Endothelial cell of umbilical vein (primary cell): ENCODE measurements at regions not wholly inside any gene's neighbourhood (a gene's known extent, or its start where the extent isn't known, plus 50 kb on each side); places are given as distances from the start of the nearest gene placed in this dataset.

Experiments
- BruUV-seq: library from RNA; stranded (reverse); fragments of 400-500 nt; replicated peaks from 2 replicates; lab custom pipeline; 2021; lab: Mats Ljungman, UMichigan
- CTCF ChIA-PET: fragments of 300-600, 350-600 bp; sonication (Branson Sonifier 250); formaldehyde crosslinking; loops from one replicate; lab custom pipeline; 2021; ENCODE audit warnings: antibody characterized with exemption, inconsistent platforms; lab: Charles Lee
- POLR2A ChIA-PET: fragments of 300-600, 350-600 bp; sonication (Branson Sonifier 250); formaldehyde crosslinking; loops from one replicate; lab custom pipeline; 2021; ENCODE audit warnings: antibody characterized with exemption, inconsistent platforms; lab: Charles Lee
- DNase-seq: peaks from one replicate; pipeline ENCODE4 v3.0.0-alpha.2; 2011; ENCODE audit warnings: low read depth, low spot score
- FAIRE-seq: peaks from 2 replicates; lab custom pipeline; 2011; peaks lifted over from hg19 to GRCh38; lab: Jason Lieb, UNC
- H2AFZ ChIP-seq: 2 replicates; pipeline ENCODE4 v1.6.0; 2012; ENCODE audit warnings: low read depth, low read length, control low read depth, inconsistent platforms
- H3K27ac ChIP-seq: 2 replicates; pipeline ENCODE4 v1.5.1; 2011; ENCODE audit warnings: low read depth, mild to moderate bottlenecking, control low read depth, low read length, moderate library complexity; ENCODE audit not compliant: insufficient read depth
- H3K27me3 ChIP-seq, 2 experiments: 2 replicates each; pipeline versions ENCODE4 v1.6.0 to v1.6.1; 2011; ENCODE audit warnings: low read length in 2 of 2, mixed read lengths in 1 of 2; ENCODE audit not compliant: control insufficient read depth in 2 of 2, insufficient read depth in 2 of 2
- H3K36me3 ChIP-seq, 2 experiments: 2 replicates in 1 of 2; 3 replicates in 1 of 2; pipeline ENCODE4 v1.5.1; 2011; ENCODE audit warnings: low read length in 2 of 2, mild to moderate bottlenecking in 1 of 2, moderate library complexity in 1 of 2; ENCODE audit not compliant: control insufficient read depth in 2 of 2, insufficient read depth in 2 of 2; ENCODE audit errors: extremely low read depth in 1 of 2
- H3K4me1 ChIP-seq: 3 replicates; pipeline ENCODE4 v1.5.1; 2011; ENCODE audit warnings: mild to moderate bottlenecking, low read length; ENCODE audit not compliant: control insufficient read depth, insufficient read depth; ENCODE audit errors: extremely low read depth
- H3K4me2 ChIP-seq: 2 replicates; pipeline ENCODE4 v1.6.1; 2011; ENCODE audit warnings: low read length, control low read depth, mixed read lengths; ENCODE audit not compliant: insufficient read depth
- H3K4me3 ChIP-seq, 3 experiments: fragments of 200-600 bp in 1 of 3; sonication (generic), shearing (Covaris generic) in 1 of 3; replicated peaks in 1 of 3; 2 replicates each; pipeline ENCODE4 v1.5.1; 2011 to 2016; ENCODE audit warnings: control low read depth in 3 of 3, low read length in 3 of 3, mild to moderate bottlenecking in 2 of 3, inconsistent platforms in 1 of 3, low read depth in 1 of 3, moderate library complexity in 1 of 3; ENCODE audit not compliant: insufficient read depth in 1 of 3
- H3K79me2 ChIP-seq: 2 replicates; pipeline ENCODE4 v1.6.0; 2012; ENCODE audit warnings: low read length, inconsistent platforms; ENCODE audit not compliant: control insufficient read depth, insufficient read depth
- H3K9ac ChIP-seq: replicated peaks from 2 replicates; pipeline ENCODE3; 2011; ENCODE audit warnings: low read length, control low read depth; ENCODE audit not compliant: insufficient read depth; ENCODE audit errors: extremely low read depth
- H3K9me1 ChIP-seq: replicated peaks from 3 replicates; pipeline ENCODE4 v1.6.0; 2011; ENCODE audit warnings: mild to moderate bottlenecking, low read length; ENCODE audit not compliant: control insufficient read depth, insufficient read depth; ENCODE audit errors: extremely low read depth
- H3K9me3 ChIP-seq: replicated peaks from 2 replicates; pipeline ENCODE4 v1.5.1; 2012; ENCODE audit warnings: low read length, inconsistent platforms; ENCODE audit not compliant: control insufficient read depth, insufficient read depth
- H4K20me1 ChIP-seq: replicated peaks from 2 replicates; pipeline ENCODE3; 2011; ENCODE audit warnings: mild to moderate bottlenecking, low read length; ENCODE audit not compliant: control insufficient read depth, insufficient read depth; ENCODE audit errors: extremely low read depth
- EZH2 ChIP-seq: IDR thresholded peaks from 2 replicates; pipeline ENCODE4 v1.6.1; 2012; ENCODE audit warnings: borderline replicate concordance, low read depth, mild to moderate bottlenecking, moderate library complexity, low read length, inconsistent platforms; ENCODE audit not compliant: severe bottlenecking
- FOS ChIP-seq: IDR thresholded peaks from 2 replicates; pipeline ENCODE4 v1.6.1; 2011; ENCODE audit warnings: mild to moderate bottlenecking, low read length, moderate library complexity, borderline replicate concordance; ENCODE audit not compliant: insufficient read depth
- GATA2 ChIP-seq: IDR thresholded peaks from 2 replicates; pipeline ENCODE4 v1.7.0; 2011; ENCODE audit warnings: low read depth, mild to moderate bottlenecking, moderate library complexity, mixed read lengths, low read length; ENCODE audit not compliant: insufficient read length, insufficient read depth
- JUN ChIP-seq: IDR thresholded peaks from 2 replicates; pipeline ENCODE4 v1.6.1; 2011; ENCODE audit warnings: borderline replicate concordance, low read depth; ENCODE audit not compliant: insufficient read length, insufficient read depth
- MYC ChIP-seq: IDR thresholded peaks from one replicate; pipeline ENCODE4 v1.6.1; 2011; ENCODE audit warnings: mild to moderate bottlenecking, low read depth, low read length
- POLR2A ChIP-seq: IDR thresholded peaks from 2 replicates; pipeline ENCODE4 v1.6.1; 2012; ENCODE audit warnings: low read depth, mild to moderate bottlenecking, control low read depth, low read length
- POLR2AphosphoS5 ChIP-seq: IDR thresholded peaks from 2 replicates; pipeline ENCODE4 v1.6.1; 2012; ENCODE audit warnings: low read depth, mild to moderate bottlenecking, control low read depth, low read length, moderate library complexity; ENCODE audit not compliant: insufficient read depth
- dilution Hi-C: fragments of 300-500 bp; cut with MboI; formaldehyde crosslinking; loops from one replicate; pipeline ENCODE4 v1.15.0; 2019; ENCODE audit warnings: low sequenced_read_pairs; ENCODE audit not compliant: extremely low pct_ligation_motif_present
- intact Hi-C: fragments of 100-400 bp; cut with micrococcal nuclease; formaldehyde crosslinking; loops from one replicate; pipeline ENCODE4 v1.10.0; 2022
- TF ChIP-seq, protein P1 (sequence below), 2 donors: IDR thresholded peaks; 1 replicate in 1 of 2; 2 replicates in 1 of 2; pipeline ENCODE4 v1.5.1; 2011; ENCODE audit warnings: low read length in 2 of 2, mild to moderate bottlenecking in 2 of 2, moderate library complexity in 2 of 2, control low read depth in 1 of 2, inconsistent platforms in 1 of 2, low read depth in 1 of 2; ENCODE audit not compliant: insufficient read depth in 1 of 2; ENCODE audit errors: extremely low read depth in 1 of 2
- TF ChIP-seq, protein P2 (sequence below): IDR thresholded peaks from 2 replicates; pipeline ENCODE4 v1.6.1; 2011; ENCODE audit not compliant: insufficient read depth, insufficient read length

DNA sequence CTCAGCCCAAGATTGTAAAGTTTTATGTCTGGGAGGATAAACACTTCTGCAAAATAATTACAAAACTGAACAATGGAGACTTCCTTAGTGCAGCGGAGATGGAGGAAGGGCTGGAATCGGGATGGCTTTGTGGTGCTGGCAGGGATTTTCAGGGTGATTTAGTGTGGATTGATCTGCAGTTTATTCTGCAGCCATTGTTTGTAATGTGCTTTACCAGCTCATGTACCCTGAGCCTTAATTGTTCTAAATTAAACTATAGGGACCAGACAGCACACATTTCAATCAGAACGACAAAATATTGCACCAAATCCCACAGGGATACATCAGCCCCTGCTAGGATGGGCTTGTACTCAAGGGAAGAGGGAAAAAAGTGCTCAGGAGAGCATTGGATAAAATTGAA is 103.2 kb upstream of the ONECUT1 start:
- H3K9me1 ChIP-seq, result no peaks in the 10 kb centered on the region
- POLR2A ChIA-PET, result no interaction called here
- no peak for TF ChIP-seq JUN
- TF ChIP-seq, protein P1, sequence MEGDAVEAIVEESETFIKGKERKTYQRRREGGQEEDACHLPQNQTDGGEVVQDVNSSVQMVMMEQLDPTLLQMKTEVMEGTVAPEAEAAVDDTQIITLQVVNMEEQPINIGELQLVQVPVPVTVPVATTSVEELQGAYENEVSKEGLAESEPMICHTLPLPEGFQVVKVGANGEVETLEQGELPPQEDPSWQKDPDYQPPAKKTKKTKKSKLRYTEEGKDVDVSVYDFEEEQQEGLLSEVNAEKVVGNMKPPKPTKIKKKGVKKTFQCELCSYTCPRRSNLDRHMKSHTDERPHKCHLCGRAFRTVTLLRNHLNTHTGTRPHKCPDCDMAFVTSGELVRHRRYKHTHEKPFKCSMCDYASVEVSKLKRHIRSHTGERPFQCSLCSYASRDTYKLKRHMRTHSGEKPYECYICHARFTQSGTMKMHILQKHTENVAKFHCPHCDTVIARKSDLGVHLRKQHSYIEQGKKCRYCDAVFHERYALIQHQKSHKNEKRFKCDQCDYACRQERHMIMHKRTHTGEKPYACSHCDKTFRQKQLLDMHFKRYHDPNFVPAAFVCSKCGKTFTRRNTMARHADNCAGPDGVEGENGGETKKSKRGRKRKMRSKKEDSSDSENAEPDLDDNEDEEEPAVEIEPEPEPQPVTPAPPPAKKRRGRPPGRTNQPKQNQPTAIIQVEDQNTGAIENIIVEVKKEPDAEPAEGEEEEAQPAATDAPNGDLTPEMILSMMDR (IDR thresholded peaks at IDR 0.05; ENCODE audit: extremely low read depth in 1 of 2, insufficient read depth in 1 of 2, low read depth in 1 of 2, low read length in 2 of 2), result no peak
- TF ChIP-seq EZH2, result no peak
- TF ChIP-seq, protein P2, sequence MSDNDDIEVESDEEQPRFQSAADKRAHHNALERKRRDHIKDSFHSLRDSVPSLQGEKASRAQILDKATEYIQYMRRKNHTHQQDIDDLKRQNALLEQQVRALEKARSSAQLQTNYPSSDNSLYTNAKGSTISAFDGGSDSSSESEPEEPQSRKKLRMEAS, result no peak
- TF ChIP-seq FOS, result no peak
- no peak for DNase-seq
- BruUV-seq, result no TSS peak
- no peaks in the 10 kb centered on the region for H3K9me3 ChIP-seq
- H3K36me3 ChIP-seq, result no peaks in the 10 kb centered on the region
- intact Hi-C loops (no loop called here), dilution Hi-C loops (no loop called here)
- CTCF ChIA-PET, result no interaction called here
- no peak overlapping the region for H2AFZ ChIP-seq
- H3K4me2 ChIP-seq, result no peak overlapping the region
- FAIRE-seq, result no peak
- no peak overlapping the region for H3K9ac ChIP-seq
- no peak overlapping the region for H3K27ac ChIP-seq
- H3K79me2 ChIP-seq, result no peaks in the 10 kb centered on the region
- no peaks in the 10 kb centered on the region for H3K27me3 ChIP-seq
- no peaks in the 10 kb centered on the region for H3K4me1 ChIP-seq
- H4K20me1 ChIP-seq, result no peaks in the 10 kb centered on the region
- H3K4me3 ChIP-seq, result no peak overlapping the region

DNA sequence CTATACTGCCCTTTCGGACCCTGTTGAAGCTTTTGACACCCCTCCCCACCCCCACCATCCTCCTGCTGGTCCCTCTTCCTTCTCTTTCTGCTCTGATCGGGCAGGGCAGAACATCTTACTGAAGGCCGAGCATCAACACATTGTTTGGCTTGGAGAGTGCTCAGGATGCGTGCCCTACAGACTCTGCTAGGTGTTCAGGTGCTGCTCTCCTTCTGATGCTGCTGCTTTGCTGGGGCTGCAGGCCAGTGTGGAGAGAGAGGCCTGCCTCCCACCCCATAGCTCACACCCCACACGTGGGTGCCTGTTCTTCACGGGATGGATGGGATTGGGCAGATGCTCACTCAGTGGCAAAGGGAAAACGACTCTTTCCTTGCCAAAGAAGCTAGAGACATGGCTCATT is 89.8 kb upstream of the ONECUT1 start:
- ChIA-PET POLR2A (no interaction called here), CTCF (no interaction called here)
- Histone ChIP-seq H3K4me1 (no peaks in the 10 kb centered on the region), H3K27ac (no peak overlapping the region), H4K20me1 (no peaks in the 10 kb centered on the region), H3K36me3 (no peaks in the 10 kb centered on the region), H3K27me3 (no peaks in the 10 kb centered on the region), H3K79me2 (no peaks in the 10 kb centered on the region), H3K4me3 (no peak overlapping the region), H3K9me3 (no peaks in the 10 kb centered on the region), H3K9ac (no peak overlapping the region), H3K9me1 (no peaks in the 10 kb centered on the region), H3K4me2 (no peak overlapping the region), H2AFZ (no peak overlapping the region)
- DNase-seq (no peak), FAIRE-seq (no peak)
- dilution Hi-C loops, result no loop called here
- intact Hi-C loops, result no loop called here
- BruUV-seq, result no TSS peak
- TF ChIP-seq, protein P1 (IDR thresholded peaks at IDR 0.05; ENCODE audit: extremely low read depth in 1 of 2, insufficient read depth in 1 of 2, low read depth in 1 of 2, low read length in 2 of 2), result no peak
- TF ChIP-seq POLR2AphosphoS5 (no peak), POLR2A (no peak), EZH2 (no peak), MYC (no peak), JUN (no peak), GATA2 (no peak), FOS (no peak)
- TF ChIP-seq, protein P2, result no peak
